Activated CD4-positive, alpha-beta T cell treated with anti-CD3 and anti-CD28 coated beads, Interleukin-2, Interleukin-4, amounts not matched to agents 100 ng/mL and 50 ng/mL, durations not matched to agents 16 hours and 8 hours (primary cell): ENCODE measurements at regions not wholly inside any gene's neighbourhood (a gene's known extent, or its start where the extent isn't known, plus 50 kb on each side); places are given as distances from the start of the nearest gene placed in this dataset.
A peak's percentile ranks its signal among the peaks of the same experiment; 100 is the strongest.

Experiments
- DNase-seq: peaks from one replicate; pipeline ENCODE4 v3.0.0-alpha.2; 2020; ENCODE audit warnings: low spot score

DNA sequence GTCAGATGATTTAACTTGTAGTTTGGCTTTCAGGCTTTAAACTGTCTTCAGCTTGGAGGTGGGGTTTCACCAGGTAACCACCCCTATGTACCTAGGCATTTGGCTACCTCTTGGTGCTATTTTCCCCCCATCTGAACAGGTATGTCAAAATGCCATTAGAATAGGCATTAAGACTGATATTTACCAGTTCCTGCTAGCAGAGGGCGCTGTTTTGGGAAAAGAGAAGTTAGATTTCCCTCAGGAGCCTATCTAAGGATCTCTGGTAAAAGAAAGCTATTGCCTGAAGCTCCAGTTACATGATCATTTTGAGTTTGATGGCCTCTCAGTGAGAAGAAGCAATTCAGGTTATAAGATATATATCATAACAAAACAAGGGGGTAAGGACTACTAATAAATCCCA is 879.1 kb downstream of the SH3BGRL start:
- DNase-seq, result no peak

DNA sequence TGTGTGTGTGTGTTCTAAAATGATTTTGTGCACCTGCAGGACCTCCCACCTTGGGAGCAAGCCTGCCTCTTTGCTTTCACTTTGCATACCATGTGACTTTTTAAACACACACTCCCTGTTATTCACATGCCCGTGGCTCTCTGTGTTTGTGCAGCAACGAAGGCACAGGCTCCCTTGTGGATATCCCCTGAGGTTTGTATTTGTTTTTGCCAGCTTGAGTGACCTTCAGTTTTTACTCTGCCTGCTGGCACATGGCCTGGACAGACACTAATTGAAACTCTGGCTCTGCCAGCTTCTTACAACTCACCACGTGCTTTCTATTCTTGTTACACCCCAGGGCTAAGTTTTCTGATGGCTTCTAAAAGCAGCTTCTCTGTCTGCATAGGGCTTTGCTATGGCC is 885.8 kb downstream of the SH3BGRL start:
- DNase-seq, result no peak

DNA sequence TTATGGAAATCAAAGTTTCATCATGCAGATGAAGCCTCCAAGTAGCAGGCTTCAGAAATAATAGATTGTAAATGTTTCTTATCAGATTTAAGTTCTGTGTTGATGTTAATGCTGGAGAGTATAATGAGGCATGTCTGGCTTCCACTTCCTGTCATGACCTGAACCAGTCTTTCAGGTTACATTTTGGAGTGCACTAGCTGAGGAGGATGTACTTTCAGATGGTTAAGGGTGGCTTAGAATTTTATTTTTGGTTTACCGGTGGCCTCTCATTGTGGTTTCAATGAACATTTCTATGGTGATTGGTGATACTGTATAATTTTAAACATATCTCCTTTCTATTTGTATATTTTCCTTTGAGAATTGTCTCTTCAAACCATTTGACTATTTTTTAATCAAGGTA is 890.4 kb downstream of the SH3BGRL start:
- DNase-seq, result no peak

DNA sequence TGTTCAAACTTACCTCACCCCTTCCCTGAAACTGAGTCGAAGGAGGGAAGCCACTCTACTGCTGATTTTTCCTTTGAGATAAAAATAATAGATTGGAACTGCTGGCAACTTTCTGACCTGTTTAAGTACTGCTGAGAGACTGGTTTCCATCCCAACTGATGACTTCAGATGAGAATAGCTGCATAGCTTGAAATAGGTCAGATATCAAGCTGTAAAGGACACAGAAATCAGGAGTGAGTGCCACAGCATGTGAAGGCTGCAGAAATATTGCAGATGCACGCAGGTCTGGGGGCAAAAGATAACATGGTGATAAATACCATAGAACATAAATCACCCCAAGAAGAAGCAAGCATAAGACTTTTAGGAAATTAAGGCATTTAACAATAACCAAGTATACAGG is 923.2 kb downstream of the SH3BGRL start:
- DNase-seq, result no peak

DNA sequence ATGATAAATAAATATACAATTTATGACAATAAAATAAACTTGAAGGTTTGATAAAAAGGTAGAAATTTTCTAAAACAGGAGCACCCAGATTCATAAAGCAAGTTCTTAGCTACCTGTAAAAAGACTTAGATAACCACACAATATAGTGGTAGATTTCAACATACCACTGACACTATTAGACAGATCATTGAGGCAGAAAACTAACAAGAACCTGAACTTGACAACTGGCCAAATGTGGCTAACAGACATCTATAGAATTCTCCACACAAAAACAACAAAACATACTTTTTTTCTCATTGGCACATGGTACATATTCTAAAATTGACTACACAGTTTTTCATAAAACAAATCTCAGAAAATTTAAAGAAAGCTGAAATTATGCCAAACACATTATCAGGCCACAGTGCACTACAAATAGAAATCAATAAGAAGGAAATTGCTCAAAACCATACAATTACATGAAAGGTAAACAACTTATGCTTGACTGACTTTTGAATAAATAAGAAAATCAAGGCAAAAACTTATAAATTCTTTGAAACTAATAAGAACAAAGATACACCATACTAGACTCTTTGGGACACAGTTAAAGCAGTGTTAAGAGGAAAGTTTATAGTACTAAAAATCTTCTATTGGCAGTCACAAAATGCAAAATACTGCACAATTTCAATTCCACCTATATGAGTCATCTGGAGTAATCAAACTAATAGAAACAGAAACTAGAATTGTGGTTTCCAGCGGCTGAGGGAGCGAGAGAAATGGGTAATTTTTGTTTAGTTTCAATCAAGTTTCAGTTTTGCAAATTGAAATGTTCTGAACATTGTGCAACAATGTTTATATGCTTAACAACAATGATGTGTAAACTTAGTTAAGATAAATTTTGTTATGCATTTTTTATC is 925.6 kb downstream of the SH3BGRL start:
- DNase-seq, result peak; percentile 66

DNA sequence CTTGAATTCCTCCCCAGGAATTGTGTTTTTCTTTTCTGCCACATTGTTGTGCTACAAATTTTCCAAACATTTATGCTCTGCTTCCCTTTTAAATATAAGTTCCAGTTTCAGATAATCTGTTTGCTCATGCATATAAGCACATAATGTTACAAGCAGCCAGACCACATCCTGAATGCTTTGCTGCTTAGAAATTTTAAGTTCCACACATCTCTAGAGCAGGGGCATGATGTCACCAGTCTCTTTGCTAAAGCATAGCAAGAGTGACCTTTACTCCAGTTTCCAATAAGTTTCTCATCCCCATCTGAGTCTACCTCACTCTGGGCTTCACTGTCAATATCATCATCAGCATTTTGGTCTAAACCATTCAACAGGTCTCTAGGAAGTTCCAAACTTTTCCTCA is 932.5 kb downstream of the SH3BGRL start:
- DNase-seq, result no peak

DNA sequence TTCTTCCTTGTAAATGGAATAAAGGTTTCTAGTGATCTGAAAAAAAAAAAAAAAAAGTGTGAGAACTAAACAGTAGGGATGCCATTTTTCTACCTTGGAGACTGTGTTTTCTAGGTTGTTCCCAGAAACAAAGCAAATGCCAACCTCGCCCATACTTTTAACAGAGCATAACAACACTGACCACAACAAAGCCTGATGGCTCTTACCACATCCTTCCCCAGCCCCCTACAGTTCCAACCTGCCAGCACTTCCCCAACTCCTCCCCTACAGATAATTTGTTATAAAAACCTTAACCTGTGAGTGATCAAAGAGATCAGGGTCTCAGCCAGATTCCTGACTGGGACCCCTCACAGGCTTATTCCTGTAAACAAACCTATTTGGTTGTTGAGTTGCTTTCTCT is 940.0 kb downstream of the SH3BGRL start:
- no peak for DNase-seq

DNA sequence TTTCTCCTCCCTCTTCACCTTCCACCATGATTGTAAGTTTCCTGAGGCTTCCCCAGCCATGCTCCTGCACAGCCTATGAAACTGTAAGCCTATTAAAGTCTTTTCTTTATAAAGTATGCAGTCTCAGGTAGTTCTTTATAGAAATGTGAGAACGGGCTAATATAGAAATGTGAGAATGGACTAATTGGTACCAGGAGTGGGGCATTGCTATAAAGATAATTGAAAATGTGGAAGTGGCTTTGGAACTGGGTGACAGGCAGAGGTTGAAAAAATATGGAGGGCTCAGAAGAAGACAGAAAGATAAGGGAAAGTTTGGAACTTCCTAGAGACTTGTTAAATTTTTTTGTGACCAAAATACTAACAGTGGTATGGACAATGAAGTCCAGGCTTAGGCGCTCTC is 959.3 kb downstream of the SH3BGRL start:
- DNase-seq, result no peak

DNA sequence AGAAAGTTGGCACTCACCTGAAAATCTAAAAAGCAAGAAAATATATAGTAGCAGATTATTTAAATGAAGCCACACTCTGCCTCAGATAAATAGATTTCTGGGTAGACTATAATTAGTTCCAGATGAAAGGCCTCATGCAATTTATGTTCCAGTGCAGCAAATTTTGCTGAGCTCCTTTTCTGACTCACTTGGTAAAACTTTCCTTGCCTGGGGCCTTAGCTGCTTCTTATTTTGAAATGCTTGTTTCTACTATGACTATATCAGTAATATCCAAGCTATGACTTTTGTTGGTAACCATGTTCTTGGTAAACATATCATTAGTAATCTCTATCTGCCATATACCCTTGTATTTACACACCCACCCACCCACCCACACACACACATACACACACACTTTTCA is 961.8 kb downstream of the SH3BGRL start:
- DNase-seq, result no peak

DNA sequence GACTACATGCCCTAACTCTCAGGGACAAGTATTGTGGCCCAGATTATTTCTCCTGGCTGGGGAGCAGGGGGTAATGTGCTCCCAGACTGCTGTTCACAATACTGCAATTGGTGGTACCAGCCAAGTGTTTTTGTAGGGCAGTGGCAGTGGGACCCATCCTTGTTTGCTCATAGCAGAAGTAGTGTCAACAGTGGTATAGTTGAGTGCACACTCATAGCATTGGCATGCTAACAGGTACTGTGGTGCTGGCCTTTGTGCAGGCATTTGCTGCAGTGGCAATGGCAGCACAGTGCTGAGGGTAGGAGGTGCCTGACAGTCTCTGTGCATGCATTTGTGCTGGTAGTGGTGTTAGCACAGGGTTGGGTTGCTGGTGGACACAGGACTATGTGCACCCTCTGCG is 995.0 kb downstream of the SH3BGRL start:
- DNase-seq, result no peak

DNA sequence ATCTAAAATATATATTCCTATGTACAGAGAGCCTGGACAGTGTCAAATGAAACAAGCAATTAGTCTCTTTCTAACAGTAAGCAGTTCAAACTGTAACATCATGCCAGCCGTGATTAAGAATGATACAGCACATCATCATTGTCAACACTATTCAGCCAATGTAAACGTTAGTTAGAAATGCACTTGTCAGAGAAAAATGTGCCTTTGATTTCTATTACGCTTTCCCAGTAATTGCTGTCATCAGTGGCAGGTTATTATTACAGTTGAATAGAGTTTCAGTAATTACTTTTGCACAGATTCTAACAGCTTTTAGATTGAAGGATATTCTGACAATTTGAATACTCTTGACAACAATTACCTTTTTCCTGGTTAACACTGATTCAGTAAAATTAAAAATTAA is 1007.1 kb downstream of the SH3BGRL start:
- no peak for DNase-seq

DNA sequence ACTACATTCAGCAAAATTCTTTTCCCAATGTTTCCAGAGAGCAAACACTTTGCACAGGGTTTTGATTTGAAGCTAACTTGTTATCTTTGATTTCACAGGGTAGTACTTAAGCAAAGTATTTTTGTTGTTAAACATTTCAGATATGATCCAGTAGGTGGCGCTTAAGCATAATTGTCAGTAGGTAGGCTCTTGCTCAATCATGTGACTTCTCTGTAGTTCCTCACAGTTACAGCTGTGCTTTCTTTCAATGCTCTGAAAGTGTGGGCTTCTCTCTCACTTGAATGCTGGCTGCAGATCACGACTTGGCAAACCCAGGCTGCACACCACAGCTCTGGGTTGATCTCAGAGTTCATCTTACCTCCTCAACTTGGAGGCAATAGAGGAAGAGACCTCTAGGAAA is 1016.5 kb downstream of the SH3BGRL start:
- peak; percentile 36 for DNase-seq

DNA sequence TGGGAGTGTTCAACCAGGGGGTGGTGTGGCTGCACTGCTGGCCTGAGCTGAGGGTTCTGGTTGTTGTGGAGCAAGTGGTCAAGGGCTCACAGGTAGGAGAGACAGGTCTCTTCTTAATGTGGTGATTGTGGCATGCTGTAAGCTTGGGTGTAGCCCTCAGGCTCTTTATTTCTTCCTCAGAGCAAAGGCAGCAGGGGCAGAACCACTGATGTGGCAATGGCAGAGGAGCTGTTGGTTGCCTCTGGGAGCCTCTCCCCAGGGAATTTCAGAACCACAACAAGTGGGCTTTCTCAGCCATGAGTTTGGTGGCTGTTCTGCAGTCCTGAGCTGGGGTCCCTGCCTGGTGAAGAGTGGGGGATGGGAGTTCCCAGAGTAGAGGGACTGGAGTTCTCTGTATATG is 1017.2 kb downstream of the SH3BGRL start:
- DNase-seq, result no peak

DNA sequence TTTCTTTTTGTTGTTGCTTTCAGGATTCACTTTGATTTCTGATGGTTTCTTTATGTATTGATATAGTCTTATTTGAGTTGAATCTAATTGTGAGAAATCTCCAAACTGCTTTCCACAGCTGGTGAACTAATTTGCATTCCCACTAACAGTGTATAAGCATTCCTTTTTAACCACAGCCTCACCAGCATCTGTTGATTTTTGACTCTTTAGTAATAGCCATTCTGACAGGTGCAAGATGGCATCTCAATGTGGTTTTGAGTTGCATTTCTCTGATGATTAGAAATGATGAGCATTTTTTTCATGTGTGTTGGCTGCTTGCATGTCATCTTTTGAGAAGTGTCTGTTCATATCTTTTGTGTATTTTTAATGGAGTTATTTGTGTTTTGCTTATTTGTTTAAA is 1023.1 kb downstream of the SH3BGRL start:
- no peak for DNase-seq

DNA sequence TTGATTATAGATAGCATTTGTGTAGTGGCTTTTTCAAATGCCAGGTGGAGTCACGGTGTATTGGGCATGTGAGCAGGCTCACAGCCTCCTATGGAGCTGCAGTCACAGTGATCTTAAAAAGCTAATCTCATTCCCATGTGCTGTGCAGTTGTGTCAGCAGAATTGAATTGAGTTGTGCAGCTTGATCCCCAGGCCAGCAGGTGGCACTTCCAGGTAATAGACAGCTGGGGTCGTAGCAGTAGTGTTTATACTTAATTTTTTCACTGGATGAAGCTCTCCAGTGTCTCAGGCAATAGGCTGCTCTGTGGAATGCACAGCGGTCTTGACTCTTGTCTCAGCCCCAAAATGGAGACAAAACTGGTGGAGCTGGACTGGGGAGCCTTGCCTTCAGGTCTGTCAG is 1028.1 kb downstream of the SH3BGRL start:
- no peak for DNase-seq

DNA sequence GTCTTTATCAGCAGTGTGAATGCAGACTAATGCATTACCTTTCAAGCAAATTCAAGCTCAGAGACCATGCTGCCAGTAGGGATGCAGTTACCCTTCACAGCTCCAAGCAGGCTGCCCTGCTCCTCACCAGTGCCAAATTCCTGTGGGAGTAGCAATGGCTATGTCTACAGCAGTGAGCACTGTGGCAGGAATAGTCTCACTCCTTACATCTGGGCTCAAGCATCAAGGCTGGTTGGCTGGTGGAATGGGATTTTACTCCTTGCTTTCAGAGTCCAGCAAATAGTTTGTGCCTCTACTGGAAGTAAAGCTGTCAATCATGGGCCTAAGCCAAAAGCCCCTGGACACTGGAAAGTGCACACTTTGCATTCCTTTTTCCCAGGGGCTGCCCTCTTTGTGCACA is 1030.8 kb downstream of the SH3BGRL start:
- no peak for DNase-seq

DNA sequence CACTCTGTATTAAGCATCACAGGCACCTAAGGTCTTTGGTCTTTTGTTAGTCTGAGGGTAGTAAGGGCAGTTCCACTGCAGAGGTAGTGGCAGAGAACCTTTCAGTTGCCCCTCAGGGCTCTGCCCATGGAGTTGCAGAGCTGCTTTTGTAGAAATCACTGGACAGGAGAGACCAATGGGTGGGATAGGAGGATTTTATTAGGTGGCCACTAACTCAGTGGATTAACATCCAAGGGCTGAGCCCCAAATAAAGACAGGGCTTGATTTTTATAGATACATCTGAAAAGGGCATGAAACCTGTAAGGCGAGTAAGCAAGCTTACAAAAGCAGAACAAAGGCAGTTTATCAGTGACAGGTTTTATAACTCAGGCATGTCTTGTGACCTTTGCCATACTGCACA is 1035.4 kb downstream of the SH3BGRL start:
- no peak for DNase-seq
